ENCODE measurements at regions not wholly inside any gene's neighbourhood (a gene's known extent, or its start where the extent isn't known, plus 50 kb on each side); places are given as distances from the start of the nearest gene placed in this dataset.

GRCh38 chr4:74540193-74540592 lies 95.3 kb downstream of the AREG start:
- TF ChIP-seq POLR2A (IDR thresholded peaks at IDR 0.05) (no peak), CTCF (IDR thresholded peaks at IDR 0.05) (no peak)
